HG02870 (cell line): ENCODE measurements at regions not wholly inside any gene's neighbourhood (a gene's known extent, or its start where the extent isn't known, plus 50 kb on each side); places are given as distances from the start of the nearest gene placed in this dataset.
"Not testable (repeated sequence)": the region's sequence is repeated elsewhere in the genome, so short reads cannot be mapped to it uniquely, and the experiment has no call there.

Source experiments
- ATAC-seq: cut with Tn5 transposase; IDR thresholded peaks from one replicate; pipeline ENCODE4 v1.9.1; 2021; ENCODE audit warnings: mild to moderate bottlenecking, moderate library complexity; ENCODE audit not compliant: unreplicated experiment

DNA sequence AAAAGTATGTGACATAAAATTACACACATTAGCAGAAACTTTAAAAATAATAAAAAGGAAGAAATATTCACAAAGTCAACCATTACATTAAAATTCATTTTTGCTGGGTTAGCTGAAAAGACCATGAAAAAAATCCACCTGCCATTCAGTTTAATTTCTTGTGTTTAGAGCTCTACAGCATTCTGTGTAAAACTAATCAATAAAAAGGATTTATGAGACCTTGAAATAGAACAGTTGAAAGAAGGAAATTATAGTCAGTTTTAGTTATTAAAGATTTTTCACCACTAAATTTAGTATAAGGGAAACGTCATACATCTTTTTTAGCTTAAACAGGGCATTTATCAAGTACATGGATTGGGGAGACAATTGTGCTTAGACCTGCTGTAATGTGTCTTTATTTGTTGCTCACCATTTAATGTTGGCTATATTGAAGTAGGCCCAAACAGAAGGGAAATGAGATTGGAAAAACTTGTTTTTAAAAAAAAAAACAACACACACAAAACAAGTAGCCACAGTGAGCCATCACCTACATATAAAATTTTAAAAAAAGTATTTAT is 438.7 kb upstream of the POU3F2 start:
- no peak for ATAC-seq

DNA sequence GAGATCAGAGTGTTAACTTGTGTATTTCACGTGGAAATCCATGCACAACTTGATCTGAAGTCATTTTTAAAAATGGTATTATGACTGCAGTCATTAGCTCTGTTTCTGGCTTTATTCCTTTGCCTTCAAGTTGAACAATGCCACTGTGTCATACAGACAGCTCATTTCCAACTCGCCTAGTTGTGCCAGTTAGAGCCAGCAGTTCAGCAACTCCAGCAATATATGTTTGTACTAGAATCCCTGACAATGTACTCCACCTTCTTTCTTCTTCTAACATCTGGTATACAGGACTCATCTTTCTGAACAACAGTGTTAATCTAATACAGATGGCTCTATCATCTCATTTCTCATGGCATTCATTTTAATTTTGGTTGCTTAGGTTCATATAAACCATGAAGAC is 418.3 kb upstream of the POU3F2 start:
- ATAC-seq: no peak

DNA sequence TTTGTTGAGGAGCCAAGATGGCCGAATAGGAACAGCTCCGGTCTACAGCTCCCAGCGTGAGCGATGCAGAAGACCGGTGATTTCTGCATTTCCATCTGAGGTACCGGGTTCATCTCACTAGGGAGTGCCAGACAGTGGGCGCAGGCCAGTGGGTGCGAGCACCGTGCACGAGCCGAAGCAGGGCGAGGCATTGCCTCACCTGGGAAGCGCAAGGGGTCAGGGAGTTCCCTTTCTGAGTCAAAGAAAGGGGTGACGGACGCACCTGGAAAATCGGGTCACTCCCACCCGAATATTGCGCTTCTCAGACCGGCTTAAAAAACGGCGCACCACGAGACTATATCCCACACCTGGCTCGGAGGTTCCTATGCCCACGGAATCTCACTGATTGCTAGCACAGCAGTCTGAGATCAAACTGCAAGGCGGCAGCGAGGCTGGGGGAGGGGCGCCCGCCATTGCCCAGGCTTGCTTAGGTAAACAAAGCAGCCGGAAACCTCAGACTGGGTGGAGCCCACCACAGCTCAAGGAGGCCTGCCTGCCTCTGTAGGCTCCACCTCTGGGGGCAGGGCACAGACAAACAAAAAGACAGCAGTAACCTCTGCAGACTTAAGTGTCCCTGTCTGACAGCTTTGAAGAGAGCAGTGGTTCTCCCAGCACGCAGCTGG is 417.7 kb upstream of the POU3F2 start:
- not testable (repeated sequence) for ATAC-seq

DNA sequence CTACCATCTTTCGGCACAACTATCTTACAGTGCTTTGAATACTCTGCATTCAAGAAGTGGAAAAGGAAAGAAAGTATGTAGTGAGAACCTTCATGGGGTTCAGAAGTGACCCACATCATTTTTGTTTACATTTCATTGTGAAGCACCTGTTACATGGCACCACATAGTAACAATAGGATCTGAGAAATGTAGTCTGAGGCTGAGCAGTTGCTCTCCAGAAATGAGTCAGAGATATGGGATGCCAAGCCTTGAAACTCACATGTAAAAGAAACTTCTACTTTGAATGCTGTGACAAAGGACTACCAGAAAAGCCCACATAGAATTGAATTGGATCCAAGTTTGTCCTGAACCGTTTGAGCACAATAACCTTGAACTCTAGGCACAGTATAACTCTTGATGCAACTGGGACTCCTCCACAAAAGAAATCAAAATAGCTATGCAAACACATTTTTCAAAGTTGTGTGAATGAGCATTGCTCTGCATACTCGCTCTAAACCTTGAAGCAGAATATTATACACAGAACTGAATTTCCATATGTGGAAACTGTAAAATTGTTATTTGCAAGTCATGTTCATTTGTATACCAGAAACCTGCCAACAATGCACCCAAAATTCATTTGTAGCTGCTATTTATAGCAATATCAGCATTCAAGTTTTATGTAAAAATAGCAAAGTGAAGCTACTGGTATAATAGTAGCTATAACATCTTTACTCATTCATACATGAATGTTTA is 400.9 kb upstream of the POU3F2 start:
- peak; percentile 92 for ATAC-seq

DNA sequence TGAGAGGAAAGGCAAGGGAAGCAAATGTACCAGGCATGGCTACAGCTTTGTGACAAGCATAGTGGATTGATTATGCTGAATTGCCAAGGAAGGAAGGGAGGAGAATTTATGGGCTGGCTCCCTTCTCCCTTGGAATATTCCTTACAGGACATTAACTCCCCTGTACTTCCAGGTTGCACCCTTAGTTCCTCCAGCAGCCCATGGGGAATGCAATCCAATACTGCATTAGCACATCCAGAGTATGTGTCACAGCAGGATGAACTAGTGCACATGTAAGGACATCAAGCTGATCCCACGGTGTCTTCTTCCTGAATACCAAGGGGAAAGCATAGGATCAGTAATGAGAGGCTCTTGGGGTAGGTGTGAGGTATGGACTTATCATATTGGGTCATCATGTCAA is 390.7 kb upstream of the POU3F2 start:
- ATAC-seq: no peak

DNA sequence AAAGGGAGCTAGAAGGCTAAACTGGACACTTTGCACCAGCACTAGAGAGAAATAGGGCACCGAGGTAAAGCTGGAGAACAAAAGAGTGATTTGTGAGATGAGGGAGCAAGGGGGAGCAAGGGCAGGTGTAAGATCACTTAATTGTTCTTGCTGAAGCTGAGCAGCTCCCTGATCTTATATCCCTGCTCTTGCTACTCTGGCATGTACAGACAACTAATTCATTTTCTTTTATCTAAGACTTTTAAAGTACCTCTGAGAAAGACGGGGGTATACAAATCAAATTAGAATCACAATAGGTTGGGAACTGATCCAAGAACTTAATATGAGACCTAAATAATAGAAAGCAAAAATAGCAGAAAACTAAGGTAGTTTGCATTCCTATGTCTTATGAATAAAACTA is 381.7 kb upstream of the POU3F2 start:
- ATAC-seq: no peak

DNA sequence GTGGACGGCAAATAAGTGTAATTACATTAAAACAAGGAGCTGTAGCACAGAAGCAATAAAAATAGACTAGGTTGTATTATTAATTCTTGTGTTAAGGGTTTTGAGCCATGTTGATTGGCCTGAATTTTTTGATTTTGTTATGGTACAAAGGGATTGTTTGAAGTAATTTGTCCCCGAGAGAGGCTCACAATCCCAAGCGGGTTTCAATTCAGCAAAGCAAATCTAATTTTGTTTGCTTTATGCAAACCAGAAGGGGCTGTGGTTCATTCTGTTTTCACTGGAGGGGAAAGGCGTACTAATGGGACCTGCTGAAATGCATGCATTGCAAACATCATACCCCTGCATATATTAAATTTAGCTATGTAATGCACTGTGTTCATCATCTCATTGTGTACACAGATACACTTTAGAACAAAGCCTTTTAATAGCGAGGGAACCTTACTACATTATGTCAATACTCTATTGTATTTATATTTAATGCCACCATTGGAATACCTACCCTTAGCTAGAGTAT is 379.5 kb upstream of the POU3F2 start:
- no peak for ATAC-seq

DNA sequence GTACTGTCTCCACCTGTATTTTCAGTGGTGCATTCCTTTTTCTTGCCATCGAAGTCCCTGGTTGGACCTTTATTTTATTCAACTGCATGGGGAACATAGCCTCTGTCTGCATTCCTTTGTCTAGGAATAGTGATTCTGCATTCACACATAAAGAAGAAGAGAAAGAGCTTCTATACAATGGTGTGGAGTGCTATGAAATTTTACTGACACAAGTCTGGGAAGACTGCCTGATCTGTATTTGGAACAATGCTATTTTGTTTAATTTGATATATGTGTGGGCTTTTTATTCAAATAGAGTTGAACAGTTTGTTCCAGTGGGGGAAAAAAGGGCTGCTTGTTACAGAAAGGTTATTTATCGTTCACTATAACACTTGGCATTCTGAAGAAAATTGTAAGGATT is 375.7 kb upstream of the POU3F2 start:
- ATAC-seq: no peak

DNA sequence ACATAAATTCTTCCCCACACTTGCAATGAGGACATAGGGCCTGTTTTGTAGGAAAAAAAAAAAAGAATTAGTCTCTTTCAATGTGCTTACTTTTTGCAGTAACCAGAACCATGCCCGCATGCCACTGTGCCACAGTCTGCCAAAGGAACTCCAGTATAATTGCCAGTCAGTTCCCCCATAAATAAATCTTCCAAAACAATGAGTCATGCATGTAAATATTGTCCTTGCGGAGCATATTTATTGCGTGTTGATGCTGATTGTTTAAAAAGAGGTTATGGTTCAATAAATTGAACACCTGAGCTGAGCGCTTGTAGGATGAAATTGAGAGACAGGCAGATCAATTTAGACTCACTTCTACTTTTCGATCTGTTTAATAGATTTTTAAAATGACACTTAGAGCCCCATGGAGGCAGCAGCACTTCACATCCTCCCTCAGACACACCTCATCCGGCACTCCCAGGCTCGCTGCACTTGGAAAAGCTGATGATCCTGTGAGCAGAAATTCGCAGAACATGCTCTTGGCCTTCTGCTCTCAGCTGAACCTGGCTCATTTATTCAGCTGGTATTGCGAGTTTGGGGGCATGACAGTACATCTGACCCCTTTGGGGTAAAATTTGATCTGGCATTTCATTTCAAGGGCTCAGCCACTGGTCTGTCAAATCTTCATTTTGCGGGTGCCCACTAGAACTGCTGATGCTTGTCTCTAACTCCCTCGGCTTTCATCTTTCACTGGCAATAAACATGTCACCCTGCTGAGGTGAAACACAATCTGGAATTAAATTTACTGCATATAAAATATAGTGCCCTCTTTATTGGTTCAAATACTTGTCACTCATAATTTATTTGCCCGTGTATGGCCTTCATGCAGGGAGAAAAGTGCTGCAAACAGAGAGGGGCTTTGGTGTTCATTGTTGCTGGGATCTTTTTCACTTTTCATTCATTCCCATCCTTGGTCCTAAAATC is 371.1 kb upstream of the POU3F2 start:
- no peak for ATAC-seq

DNA sequence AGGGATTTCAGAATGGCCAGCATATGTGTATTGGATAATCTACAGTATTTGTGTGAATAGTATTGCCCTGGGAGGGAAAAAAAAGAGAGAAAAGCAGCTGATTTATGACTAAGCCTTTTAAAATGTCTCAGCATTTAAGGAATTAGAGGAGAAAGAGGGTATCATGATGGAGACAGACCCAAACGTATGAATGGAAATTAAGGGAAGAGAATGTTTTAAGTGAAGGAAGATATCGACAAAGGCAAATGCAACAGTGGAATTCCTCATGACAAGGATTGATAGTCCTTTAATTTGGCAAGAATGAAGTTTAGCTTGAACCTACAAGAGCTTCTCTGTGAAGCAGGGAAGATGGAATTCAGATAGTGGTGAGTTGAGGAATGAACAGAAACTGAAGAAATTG is 367.3 kb upstream of the POU3F2 start:
- ATAC-seq: no peak

DNA sequence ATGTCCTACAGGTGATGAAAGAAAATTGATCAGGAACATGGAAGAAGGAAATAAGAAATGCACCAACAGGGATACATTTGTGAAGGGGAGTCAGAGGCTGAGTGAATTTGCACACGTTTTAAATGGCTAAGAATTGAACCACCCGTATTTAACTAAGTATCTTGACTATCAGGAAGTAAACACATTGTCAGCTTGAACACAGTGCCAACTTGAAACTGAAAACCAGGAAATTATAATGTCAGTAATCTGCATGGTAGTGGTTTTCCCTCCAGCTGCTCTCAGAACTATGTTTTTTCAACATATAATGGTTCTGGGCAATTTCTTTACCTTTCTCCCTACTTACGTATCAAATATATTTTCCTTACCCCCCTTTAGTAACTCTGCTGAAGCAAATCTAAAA is 366.5 kb upstream of the POU3F2 start:
- no peak for ATAC-seq

DNA sequence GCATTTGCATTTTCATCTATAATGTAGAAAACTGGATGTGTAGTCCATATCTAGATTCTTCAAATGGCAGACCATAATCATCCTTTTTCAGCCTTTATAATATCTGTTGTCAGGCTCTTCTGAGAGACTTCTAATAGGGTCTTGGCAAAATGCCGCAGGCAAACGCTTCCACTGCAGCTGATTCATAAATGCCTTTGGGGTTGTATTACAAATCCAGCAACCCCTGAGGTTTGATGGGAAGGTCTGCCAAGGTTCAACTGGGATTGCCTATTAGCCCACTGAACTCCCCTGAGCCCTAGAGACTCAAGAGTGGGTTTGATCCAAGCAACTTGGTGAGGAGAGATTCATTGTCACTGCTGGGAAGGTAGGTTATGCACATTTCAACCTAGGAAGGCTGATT is 365.2 kb upstream of the POU3F2 start:
- no peak for ATAC-seq

DNA sequence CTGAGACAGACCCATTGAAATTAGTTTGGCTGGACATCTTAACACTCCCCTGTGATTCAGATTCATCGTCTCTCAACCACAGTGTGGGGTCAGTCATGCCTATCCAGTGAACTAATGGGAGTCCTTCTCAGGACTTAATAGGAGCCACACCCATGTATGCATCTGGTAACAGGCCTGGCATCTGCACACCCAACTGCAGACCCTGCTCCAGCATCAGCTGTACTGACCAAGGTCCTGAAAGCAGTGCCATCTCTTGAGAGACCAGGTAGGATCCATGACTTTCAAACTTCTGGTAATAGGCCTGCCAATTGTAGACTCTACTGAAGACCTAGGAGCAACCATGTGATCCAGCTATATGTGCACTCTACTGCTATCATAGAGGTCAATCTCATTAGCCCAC is 363.6 kb upstream of the POU3F2 start:
- ATAC-seq: no peak

DNA sequence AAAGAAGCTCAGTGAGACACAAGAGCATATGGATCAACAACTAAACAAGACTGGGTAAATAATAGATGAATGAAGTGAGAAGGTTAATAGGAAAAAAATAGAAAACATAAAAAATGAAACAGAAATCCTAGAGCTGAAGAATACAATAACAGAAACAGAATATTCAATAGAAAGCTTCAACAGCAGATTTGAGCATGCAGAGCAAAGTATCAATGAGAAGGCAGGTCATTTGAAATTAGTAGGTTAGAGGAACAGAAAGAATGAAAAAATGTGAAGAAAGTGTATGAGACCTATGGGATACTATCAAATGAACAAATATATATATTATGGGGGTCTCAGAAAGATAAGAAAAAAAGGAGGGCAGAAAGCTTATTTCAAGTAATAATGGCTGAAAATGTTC is 362.9 kb upstream of the POU3F2 start:
- no peak for ATAC-seq

DNA sequence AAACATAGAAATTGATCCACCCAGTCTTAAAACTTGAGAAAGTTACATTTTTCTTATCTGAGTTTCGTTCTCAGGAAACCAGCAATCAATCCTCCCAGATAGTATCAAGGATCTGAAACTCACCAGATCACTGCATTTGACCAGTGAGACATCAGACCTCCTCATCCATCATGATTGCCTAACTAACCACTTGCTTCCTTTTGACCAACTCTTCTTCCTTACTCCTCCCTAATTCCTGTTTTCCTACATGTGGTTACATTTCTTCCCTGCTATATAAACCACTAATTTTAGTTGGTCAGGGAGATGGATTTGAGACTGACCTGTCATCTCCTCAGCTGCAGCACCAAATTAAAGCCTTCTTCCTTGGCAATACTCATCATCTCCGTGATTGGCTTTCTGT is 357.1 kb upstream of the POU3F2 start:
- ATAC-seq: no peak

DNA sequence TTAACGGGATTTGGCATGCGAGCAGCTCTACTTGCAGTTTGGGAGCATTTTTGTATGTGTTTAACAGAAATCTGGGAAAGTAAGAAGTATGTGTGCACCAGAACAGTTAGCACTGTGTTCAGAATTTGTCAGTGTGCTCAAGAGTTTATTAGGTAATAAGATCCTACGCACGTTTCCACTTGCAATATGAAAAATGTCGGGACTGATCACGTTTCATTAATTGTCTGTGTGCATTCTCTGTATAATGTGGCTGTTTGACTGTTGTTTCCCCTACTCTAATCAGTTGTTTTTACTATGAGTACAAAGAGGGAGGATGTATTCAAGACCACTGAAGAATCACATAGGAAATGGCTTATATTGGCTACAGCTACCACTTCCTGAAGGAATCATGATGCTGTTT is 349.7 kb upstream of the POU3F2 start:
- no peak for ATAC-seq

DNA sequence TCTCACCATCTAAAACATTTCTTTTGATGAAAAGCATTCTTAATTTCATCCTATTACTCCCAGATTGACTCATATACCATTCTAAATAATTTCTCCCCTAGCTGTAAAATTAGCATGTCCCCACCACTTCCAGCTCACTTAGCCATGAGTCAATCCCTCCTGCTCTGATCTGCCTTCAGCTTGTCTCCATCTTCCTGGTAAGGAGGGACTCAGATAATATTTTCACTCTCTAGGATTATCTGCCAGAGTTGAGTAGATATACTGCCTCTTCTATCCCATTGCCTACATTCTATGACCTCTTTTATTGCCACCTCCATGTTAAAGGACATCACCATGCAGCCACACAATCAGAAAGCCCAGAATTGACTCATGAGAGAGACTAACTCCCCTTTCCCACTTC is 348.8 kb upstream of the POU3F2 start:
- no peak for ATAC-seq

DNA sequence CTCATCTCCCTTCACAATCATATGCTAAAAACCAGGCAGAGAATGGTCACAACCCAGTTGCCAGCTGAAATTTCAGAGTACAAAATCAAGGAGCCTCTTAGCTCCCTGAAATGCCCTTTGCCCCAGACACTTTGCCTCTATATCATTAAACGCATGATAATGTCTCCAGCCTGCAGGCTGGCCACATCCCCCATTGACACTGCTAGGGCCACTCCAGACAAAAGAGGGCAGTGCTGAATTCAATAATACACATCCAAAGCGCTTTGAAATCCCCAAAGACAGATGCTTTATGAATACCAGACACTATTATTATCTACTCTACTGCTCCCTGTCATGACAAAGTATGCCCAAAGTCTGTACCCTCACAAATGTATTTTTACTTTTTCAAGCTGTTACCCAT is 348.3 kb upstream of the POU3F2 start:
- ATAC-seq: no peak

DNA sequence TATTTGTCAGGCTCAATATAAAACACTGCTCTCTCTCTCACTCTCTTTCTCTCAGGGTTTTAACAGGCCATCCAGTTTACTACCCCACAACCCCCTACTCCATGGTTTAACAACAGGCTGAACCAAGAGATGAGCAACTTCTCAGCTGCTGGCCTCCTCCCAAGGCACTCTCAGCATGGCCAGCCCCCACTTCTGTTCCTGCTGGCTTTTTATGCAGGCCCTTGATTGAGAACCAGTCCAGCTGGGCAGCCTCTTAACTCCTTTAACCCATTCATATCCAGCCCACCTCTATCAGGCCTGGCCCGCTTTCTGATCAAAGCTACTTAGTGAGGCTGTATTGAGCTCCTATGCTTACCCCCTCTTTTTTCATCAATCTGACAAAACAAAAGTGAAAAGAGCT is 346.8 kb upstream of the POU3F2 start:
- no peak for ATAC-seq

DNA sequence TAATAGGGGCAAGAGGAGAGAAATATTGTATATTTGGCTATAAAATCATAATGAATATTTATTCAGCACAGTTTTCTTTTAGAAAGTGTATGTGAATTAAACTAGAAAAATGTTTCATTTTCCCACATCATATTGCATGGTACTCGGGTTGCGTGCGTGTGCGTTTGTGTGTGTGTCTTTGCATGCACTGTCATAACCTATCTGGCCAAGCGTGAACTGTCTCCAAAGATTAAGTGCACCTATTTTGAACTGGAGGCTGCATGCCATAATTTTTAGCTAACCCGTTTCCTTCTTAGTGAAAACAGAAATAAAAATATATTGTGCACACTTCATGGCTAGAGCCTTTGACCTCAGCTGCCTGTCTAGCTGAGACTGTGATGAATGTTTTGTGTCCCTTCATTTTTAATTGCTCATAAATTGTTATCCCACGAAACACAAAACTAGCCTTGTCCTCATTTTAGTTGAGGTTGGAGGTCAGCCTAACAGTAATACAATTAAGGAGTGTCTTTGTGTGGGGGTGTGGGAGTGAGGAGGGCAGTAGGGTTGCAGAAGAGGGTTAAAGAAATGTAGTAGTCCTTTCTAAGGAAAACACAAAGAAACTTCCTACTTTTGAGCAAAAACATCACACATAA is 336.1 kb upstream of the POU3F2 start:
- no peak for ATAC-seq

DNA sequence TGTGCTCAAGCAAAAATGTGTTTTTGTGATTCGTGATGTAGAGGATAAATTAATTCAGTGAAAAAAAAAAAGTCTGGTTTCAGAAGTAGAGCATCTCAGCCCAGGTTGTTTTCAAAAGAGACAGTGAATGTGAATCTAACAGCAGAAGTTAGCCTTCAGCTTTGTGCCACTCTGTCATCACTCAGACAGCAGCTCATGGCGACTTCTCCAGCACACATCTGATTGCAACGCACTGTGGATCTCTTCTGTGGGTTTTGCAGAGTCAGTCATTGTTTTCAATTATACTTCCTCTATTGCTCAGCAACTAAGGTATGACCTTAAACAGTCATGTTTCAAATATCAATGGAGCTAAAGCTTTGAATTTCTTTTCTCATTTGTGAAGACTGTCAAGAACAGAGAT is 335.5 kb upstream of the POU3F2 start:
- ATAC-seq: no peak
